Parathyroid adenoma (tissue), 2 donors: ENCODE measurements at regions not wholly inside any gene's neighbourhood (a gene's known extent, or its start where the extent isn't known, plus 50 kb on each side); places are given as distances from the start of the nearest gene placed in this dataset.
"Not testable (repeated sequence)": the region's sequence is repeated elsewhere in the genome, so short reads cannot be mapped to it uniquely, and the experiment has no call there.

Experiments
- H2AFZ ChIP-seq: fragments of 300-600 bp; sonication (generic); one replicate; pipeline ENCODE4 v1.7.0; 2017; ENCODE audit warnings: antibody characterized with exemption, mild to moderate bottlenecking
- H3K27ac ChIP-seq: fragments of 300-600 bp; sonication (generic); one replicate; pipeline ENCODE4 v1.7.0; 2017
- H3K27me3 ChIP-seq: fragments of 300-600 bp; sonication (generic); one replicate; pipeline ENCODE4 v1.7.0; 2017; ENCODE audit warnings: low read length; ENCODE audit not compliant: control insufficient read depth, insufficient read depth
- H3K36me3 ChIP-seq: fragments of 300-600 bp; sonication (generic); one replicate; pipeline ENCODE4 v1.7.0; 2017; ENCODE audit warnings: low read length; ENCODE audit not compliant: control insufficient read depth, insufficient read depth
- H3K4me1 ChIP-seq: fragments of 300-600 bp; sonication (generic); one replicate; pipeline ENCODE4 v1.7.0; 2017; ENCODE audit warnings: control low read depth
- H3K4me2 ChIP-seq: fragments of 300-600 bp; sonication (generic); one replicate; pipeline ENCODE4 v1.7.0; 2017; ENCODE audit warnings: low read length
- H3K4me3 ChIP-seq: fragments of 300-600 bp; sonication (generic); one replicate; pipeline ENCODE4 v1.7.0; 2017; ENCODE audit warnings: low read depth, low read length
- H3K79me2 ChIP-seq: fragments of 300-600 bp; sonication (generic); one replicate; pipeline ENCODE4 v1.7.0; 2017; ENCODE audit warnings: control low read depth
- H3K9ac ChIP-seq: fragments of 300-600 bp; sonication (generic); one replicate; pipeline ENCODE4 v1.7.0; 2017; ENCODE audit warnings: mild to moderate bottlenecking
- H3K9me3 ChIP-seq: fragments of 300-600 bp; sonication (generic); one replicate; pipeline ENCODE4 v1.7.0; 2017; ENCODE audit warnings: low read length; ENCODE audit not compliant: control insufficient read depth
- CTCF ChIP-seq: fragments of 300-600 bp; sonication (generic); IDR thresholded peaks from one replicate; pipeline ENCODE4 v1.7.0; 2017; ENCODE audit warnings: antibody characterized with exemption, mild to moderate bottlenecking
- donor health status: primary hyperparathyroidism.

- not testable (repeated sequence) for H3K4me2 ChIP-seq, H3K27me3 ChIP-seq, H2AFZ ChIP-seq, H3K79me2 ChIP-seq, H3K9me3 ChIP-seq, H3K4me3 ChIP-seq, H3K27ac ChIP-seq, H3K36me3 ChIP-seq, H3K4me1 ChIP-seq, H3K9ac ChIP-seq
- TF ChIP-seq CTCF, result peak; percentile 58
Measured at GRCh38 chr7:6930787-6931186, 104.7 kb upstream of the CCZ1B start.

DNA sequence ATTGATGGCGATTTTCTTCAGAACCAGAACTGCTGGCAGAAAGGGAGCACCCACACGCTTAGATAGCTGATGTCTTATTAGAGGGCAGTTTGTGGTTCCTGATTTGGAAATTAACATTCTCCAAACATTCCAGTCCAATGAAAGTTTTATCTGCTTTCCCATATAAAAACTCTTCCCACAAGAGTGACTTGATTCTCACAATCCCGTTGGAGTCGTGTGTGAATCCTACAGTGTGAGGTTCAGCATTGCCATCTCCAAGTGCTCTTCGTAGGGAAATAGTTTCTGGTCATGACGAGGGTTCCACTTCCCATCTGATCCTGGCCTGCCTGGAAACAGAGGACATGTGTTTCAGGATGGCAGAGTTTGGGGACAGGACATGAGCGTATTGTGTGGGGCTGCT is 105.4 kb upstream of the CCZ1B start:
- not testable (repeated sequence) for H3K9ac ChIP-seq, H3K4me3 ChIP-seq, H3K4me2 ChIP-seq, H3K79me2 ChIP-seq, H3K9me3 ChIP-seq, H3K27ac ChIP-seq, H3K4me1 ChIP-seq, H3K27me3 ChIP-seq, H2AFZ ChIP-seq, H3K36me3 ChIP-seq

DNA sequence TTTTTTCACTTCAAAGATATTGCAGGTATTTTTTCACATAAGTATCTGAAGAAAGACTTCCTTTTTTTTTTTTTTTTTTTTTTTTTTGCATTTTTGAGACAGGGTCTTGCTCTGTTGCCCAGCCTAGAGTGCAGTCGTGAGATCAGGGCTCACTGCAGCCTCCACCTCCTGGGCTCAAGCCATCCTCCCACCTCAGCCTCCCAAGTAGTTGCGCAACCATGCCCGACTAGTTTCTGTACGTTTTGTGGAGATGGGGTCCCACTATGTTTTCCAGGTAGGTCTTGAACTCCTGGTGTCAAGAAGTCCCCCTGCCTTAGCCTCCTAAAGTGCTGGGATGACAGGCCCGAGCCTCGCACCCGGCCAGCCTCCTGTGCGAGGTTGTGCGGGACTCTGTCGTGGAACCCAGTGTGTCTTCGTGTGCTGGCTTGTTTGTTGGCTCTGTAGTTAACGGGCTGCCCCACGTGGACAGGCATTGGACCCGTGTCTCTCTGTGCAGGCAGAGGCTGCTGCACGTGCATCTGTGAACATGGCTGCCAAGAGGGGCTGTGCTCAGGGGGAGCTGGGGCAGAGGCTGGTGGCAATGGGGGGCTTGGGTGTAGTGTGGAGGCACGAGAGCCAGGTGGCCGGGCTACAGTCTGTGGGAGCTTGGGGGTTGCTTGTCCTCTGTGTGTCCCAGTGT is 108.0 kb upstream of the CCZ1B start:
- H2AFZ ChIP-seq, H3K9ac ChIP-seq, H3K4me2 ChIP-seq, H3K36me3 ChIP-seq, H3K4me3 ChIP-seq, H3K4me1 ChIP-seq, H3K9me3 ChIP-seq, H3K79me2 ChIP-seq, H3K27me3 ChIP-seq, H3K27ac ChIP-seq: not testable (repeated sequence)

- H3K9ac ChIP-seq, result no peak overlapping the region
- no peak for TF ChIP-seq CTCF
- no peak overlapping the region for H3K27ac ChIP-seq
- H3K4me3 ChIP-seq, result no peak overlapping the region
- no peaks in the 10 kb centered on the region for H3K9me3 ChIP-seq
- no peaks in the 10 kb centered on the region for H3K79me2 ChIP-seq
- H3K4me2 ChIP-seq, result no peak overlapping the region
- H3K27me3 ChIP-seq, result no peaks in the 10 kb centered on the region
- H3K36me3 ChIP-seq, result no peaks in the 10 kb centered on the region
- no peaks in the 10 kb centered on the region for H3K4me1 ChIP-seq
- no peak overlapping the region for H2AFZ ChIP-seq
Measured at GRCh38 chr7:6934981-6935380, 108.9 kb upstream of the CCZ1B start.

- not testable (repeated sequence) for H3K4me2 ChIP-seq, H3K79me2 ChIP-seq, H3K4me3 ChIP-seq, H3K9me3 ChIP-seq, H3K4me1 ChIP-seq, H3K27ac ChIP-seq, H3K36me3 ChIP-seq, H2AFZ ChIP-seq, H3K9ac ChIP-seq, H3K27me3 ChIP-seq
Measured at GRCh38 chr7:6936626-6937025, 110.6 kb upstream of the CCZ1B start.

- H3K4me1 ChIP-seq, H3K36me3 ChIP-seq: not testable (repeated sequence)
Measured at GRCh38 chr7:6937746-6938145, 111.7 kb upstream of the CCZ1B start.

DNA sequence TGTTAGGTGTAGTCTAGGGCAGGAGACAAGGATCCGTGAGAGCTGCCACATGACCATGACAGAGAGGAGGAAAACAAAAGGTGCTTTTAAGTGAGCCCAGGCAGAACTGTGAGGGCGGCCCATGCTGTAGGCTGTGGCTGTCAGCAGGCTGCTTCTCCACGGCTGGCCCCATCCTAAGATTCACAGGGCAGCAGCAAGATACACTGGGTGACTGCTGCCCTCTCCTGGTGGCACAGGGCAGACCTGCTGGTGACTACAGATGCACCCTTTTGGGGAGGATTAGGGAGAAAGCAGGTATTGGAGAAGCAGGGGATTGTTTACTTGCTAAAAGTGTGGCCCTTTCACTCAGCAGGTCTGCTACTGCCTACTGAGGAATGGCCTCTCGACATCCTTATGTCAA is 112.2 kb upstream of the CCZ1B start:
- H3K79me2 ChIP-seq, H3K27ac ChIP-seq, H3K4me2 ChIP-seq, H3K36me3 ChIP-seq, H3K9ac ChIP-seq, H3K9me3 ChIP-seq, H3K4me3 ChIP-seq, H3K4me1 ChIP-seq, H3K27me3 ChIP-seq: not testable (repeated sequence)
- H2AFZ ChIP-seq, result peak overlapping the region; percentile 46
- peak; percentile 71 for TF ChIP-seq CTCF

More at GRCh38 chr7:6937746-6938145, 111.7 kb upstream of the CCZ1B start:
- H3K9me3 ChIP-seq, H3K27ac ChIP-seq, H3K9ac ChIP-seq, H3K4me2 ChIP-seq, H2AFZ ChIP-seq, H3K27me3 ChIP-seq, H3K4me3 ChIP-seq, H3K79me2 ChIP-seq: not testable (repeated sequence)

- not testable (repeated sequence) for H3K36me3 ChIP-seq, H3K4me3 ChIP-seq, H2AFZ ChIP-seq, H3K4me1 ChIP-seq, H3K79me2 ChIP-seq, H3K27me3 ChIP-seq, H3K4me2 ChIP-seq, H3K27ac ChIP-seq, H3K9me3 ChIP-seq, H3K9ac ChIP-seq
Measured at GRCh38 chr7:6939126-6939525, 113.1 kb upstream of the CCZ1B start.

- H3K4me2 ChIP-seq, H3K4me1 ChIP-seq, H3K79me2 ChIP-seq, H3K36me3 ChIP-seq, H3K27ac ChIP-seq, H2AFZ ChIP-seq, H3K27me3 ChIP-seq, H3K9me3 ChIP-seq, H3K9ac ChIP-seq, H3K4me3 ChIP-seq: not testable (repeated sequence)
Measured at GRCh38 chr7:6939896-6940295, 113.8 kb upstream of the CCZ1B start.
